ENCODE measurements at regions not wholly inside any gene's neighbourhood (a gene's known extent, or its start where the extent isn't known, plus 50 kb on each side); places are given as distances from the start of the nearest gene placed in this dataset.

DNA sequence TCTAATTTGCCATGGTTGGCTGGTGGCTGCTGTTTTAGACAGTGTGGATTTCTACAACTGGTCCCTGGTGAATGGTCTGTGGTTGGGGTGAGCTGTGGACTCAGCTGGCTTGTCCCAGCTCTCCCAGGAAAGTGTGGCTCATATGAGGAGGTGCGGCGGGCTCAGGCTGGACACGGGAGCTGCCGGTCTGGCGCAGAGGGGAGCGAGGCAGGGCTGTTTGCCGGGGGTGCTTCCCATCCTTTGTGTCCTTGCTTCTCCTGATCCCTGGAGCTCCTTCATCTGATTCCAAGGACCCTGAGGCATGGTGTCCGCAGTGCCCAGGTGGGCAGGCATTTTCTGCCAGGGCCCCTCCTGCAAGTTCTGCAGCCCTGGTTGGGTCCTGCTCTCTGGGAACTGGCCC lies 104.9 kb downstream of the TEX29 start:
- no peak overlapping the region for H3K27ac Mint-ChIP-seq (ENCODE audit: unreplicated experiment)
- H3K36me3 Mint-ChIP-seq (ENCODE audit: unreplicated experiment): no peaks in the 10 kb centered on the region
- no peaks in the 10 kb centered on the region for H3K4me1 Mint-ChIP-seq (ENCODE audit: unreplicated experiment)
- peaks cover 15% of the 10 kb centered on the region for H3K27me3 Mint-ChIP-seq (ENCODE audit: unreplicated experiment)
- TF ChIP-seq, protein P1, sequence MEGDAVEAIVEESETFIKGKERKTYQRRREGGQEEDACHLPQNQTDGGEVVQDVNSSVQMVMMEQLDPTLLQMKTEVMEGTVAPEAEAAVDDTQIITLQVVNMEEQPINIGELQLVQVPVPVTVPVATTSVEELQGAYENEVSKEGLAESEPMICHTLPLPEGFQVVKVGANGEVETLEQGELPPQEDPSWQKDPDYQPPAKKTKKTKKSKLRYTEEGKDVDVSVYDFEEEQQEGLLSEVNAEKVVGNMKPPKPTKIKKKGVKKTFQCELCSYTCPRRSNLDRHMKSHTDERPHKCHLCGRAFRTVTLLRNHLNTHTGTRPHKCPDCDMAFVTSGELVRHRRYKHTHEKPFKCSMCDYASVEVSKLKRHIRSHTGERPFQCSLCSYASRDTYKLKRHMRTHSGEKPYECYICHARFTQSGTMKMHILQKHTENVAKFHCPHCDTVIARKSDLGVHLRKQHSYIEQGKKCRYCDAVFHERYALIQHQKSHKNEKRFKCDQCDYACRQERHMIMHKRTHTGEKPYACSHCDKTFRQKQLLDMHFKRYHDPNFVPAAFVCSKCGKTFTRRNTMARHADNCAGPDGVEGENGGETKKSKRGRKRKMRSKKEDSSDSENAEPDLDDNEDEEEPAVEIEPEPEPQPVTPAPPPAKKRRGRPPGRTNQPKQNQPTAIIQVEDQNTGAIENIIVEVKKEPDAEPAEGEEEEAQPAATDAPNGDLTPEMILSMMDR (IDR thresholded peaks at IDR 0.05): no peak
- H3K9me3 Mint-ChIP-seq (ENCODE audit: unreplicated experiment): no peaks in the 10 kb centered on the region
- no peak overlapping the region for H3K4me3 Mint-ChIP-seq (ENCODE audit: unreplicated experiment)
- DNase-seq (ENCODE audit: extremely low spot score, unreplicated experiment): no peak

DNA sequence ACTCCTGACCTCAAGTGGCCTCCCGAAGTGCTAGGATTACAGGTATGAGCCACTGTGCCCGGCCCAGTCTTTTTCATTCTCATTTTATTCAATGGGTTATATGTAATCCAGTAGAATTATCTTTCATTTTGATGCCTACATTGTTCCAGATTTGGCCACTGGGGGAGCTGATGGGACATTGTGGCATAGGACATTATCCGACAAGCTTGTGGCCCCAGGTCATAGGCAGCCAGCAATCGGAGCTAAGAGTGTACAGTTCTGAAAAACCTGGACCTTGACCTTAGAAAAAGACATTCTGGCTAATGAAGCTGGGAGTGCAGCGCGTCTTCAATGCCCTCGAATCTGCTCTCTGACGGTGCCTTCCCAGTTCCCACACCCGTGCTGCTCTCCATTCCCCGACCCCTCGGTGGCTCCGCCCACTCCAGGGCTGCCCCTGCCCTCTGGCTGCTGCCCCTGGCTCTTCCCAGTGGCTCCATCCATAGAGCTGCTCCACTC lies 108.7 kb downstream of the TEX29 start:
- DNase-seq (ENCODE audit: extremely low spot score, unreplicated experiment): peak; percentile 83
- Mint-ChIP-seq H3K27me3 (ENCODE audit: unreplicated experiment) (peaks cover 29% of the 10 kb centered on the region), H3K36me3 (ENCODE audit: unreplicated experiment) (no peaks in the 10 kb centered on the region), H3K4me3 (ENCODE audit: unreplicated experiment) (no peak overlapping the region), H3K4me1 (ENCODE audit: unreplicated experiment) (no peaks in the 10 kb centered on the region), H3K9me3 (ENCODE audit: unreplicated experiment) (no peaks in the 10 kb centered on the region), H3K27ac (ENCODE audit: unreplicated experiment) (no peak overlapping the region)
- TF ChIP-seq, protein P1 (IDR thresholded peaks at IDR 0.05): peak; percentile 65

DNA sequence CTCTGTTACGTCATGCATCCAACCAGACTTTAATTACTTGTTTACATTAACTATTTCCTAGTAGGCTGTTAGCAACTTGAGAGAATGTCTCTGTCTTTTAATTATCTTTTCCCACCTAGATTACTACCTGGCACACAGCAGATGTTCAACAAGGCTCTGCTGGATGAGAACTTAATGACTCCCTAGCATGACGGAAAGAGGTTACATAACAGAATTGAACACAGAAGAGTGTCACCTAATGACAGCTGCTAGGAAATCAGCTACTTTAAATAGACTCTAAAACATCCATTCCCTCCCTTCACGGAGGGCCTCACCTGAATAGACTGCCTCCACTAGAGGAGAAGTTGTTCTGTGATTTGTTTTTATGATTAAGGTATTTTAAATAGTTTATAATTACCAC lies 110.8 kb downstream of the TEX29 start:
- H3K9me3 Mint-ChIP-seq (ENCODE audit: unreplicated experiment): no peaks in the 10 kb centered on the region
- peaks cover 29% of the 10 kb centered on the region for H3K27me3 Mint-ChIP-seq (ENCODE audit: unreplicated experiment)
- H3K4me3 Mint-ChIP-seq (ENCODE audit: unreplicated experiment): no peak overlapping the region
- H3K36me3 Mint-ChIP-seq (ENCODE audit: unreplicated experiment): no peaks in the 10 kb centered on the region
- TF ChIP-seq, protein P1 (IDR thresholded peaks at IDR 0.05): no peak
- no peak overlapping the region for H3K27ac Mint-ChIP-seq (ENCODE audit: unreplicated experiment)
- H3K4me1 Mint-ChIP-seq (ENCODE audit: unreplicated experiment): no peaks in the 10 kb centered on the region
- no peak for DNase-seq (ENCODE audit: extremely low spot score, unreplicated experiment)

DNA sequence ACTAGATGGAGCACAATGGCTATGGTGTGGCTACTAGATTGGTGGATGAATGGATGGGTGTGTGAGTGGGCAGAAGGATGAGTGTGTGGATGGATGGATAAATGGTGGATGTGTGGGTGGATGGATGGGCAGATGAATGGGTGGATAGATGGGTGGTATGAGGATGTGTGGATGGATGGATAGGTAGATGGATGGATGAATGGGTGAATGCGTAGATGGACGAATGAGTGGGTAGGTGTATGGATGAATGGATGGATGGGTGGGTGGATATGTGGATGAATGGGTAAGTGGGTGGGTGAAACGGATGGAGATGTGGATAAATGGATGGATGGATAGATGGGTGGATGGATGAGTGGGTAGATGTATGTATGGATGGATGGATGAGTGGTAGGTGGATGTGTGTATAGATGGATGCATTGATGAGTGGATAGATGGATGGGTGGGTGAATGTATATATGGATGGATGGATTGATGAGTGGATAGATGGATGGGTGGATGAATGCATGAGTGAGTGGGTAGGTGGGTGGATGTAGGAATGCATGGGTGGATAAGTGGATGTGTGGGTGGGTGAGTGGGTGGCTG lies 114.2 kb downstream of the TEX29 start:
- Mint-ChIP-seq H3K4me3 (ENCODE audit: unreplicated experiment) (no peak overlapping the region), H3K27ac (ENCODE audit: unreplicated experiment) (no peak overlapping the region), H3K4me1 (ENCODE audit: unreplicated experiment) (no peaks in the 10 kb centered on the region), H3K36me3 (ENCODE audit: unreplicated experiment) (no peaks in the 10 kb centered on the region), H3K27me3 (ENCODE audit: unreplicated experiment) (peaks cover 22% of the 10 kb centered on the region), H3K9me3 (ENCODE audit: unreplicated experiment) (no peaks in the 10 kb centered on the region)
- TF ChIP-seq, protein P1 (IDR thresholded peaks at IDR 0.05): no peak
- no peak for DNase-seq (ENCODE audit: extremely low spot score, unreplicated experiment)

DNA sequence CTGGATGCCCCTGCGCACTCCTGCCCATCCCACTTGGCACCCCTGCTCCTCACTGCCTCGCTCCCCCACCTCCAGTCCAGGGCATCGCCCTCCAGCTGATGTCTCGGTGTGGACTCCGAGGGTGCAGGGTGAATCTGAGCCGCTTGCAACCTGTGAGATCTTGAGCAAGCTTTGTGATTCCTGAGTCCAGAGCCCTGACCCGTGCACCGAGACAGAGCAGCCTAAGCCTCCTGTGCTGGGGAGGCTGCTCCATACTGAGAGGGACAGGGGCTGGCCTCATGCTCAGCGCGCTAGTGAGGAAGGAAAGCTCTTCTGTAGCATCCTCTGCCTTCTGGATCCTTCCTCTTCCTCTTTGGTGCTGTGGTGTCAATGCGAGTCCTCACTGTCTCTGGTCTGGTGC lies 116.0 kb downstream of the TEX29 start:
- TF ChIP-seq, protein P1 (IDR thresholded peaks at IDR 0.05): no peak
- Mint-ChIP-seq H3K4me1 (ENCODE audit: unreplicated experiment) (no peaks in the 10 kb centered on the region), H3K9me3 (ENCODE audit: unreplicated experiment) (no peaks in the 10 kb centered on the region), H3K27ac (ENCODE audit: unreplicated experiment) (no peak overlapping the region), H3K36me3 (ENCODE audit: unreplicated experiment) (no peaks in the 10 kb centered on the region), H3K4me3 (ENCODE audit: unreplicated experiment) (no peak overlapping the region), H3K27me3 (ENCODE audit: unreplicated experiment) (peaks cover 13% of the 10 kb centered on the region)
- DNase-seq (ENCODE audit: extremely low spot score, unreplicated experiment): no peak
